ENCODE measurements at regions not wholly inside any gene's neighbourhood (a gene's known extent, or its start where the extent isn't known, plus 50 kb on each side); places are given as distances from the start of the nearest gene placed in this dataset.

- no peak overlapping the region for H3K27ac Mint-ChIP-seq
- H3K36me3 Mint-ChIP-seq (ENCODE audit: low read depth): no peaks in the 10 kb centered on the region
- peaks cover 3% of the 10 kb centered on the region for H3K9me3 Mint-ChIP-seq
- no peaks in the 10 kb centered on the region for H3K4me1 Mint-ChIP-seq (ENCODE audit: low read depth)
- no peak overlapping the region for H3K4me3 Mint-ChIP-seq (ENCODE audit: low read depth)
- DNase-seq (ENCODE audit: low spot score): no peak
- intact Hi-C loops (cut with micrococcal nuclease): no loop called here
- H3K27me3 Mint-ChIP-seq (ENCODE audit: low read depth): no peaks in the 10 kb centered on the region
Measured at GRCh38 chr5:125384071-125384470, 637.6 kb upstream of the ZNF608 start.

GRCh38 chr5:125390326-125390725 is 643.9 kb upstream of the ZNF608 start:
- DNase-seq (ENCODE audit: low spot score): no peak
- Mint-ChIP-seq H3K27me3 (ENCODE audit: low read depth) (no peaks in the 10 kb centered on the region), H3K36me3 (ENCODE audit: low read depth) (no peaks in the 10 kb centered on the region), H3K4me1 (ENCODE audit: low read depth) (no peaks in the 10 kb centered on the region), H3K4me3 (ENCODE audit: low read depth) (no peak overlapping the region), H3K27ac (no peak overlapping the region), H3K9me3 (peaks cover 10% of the 10 kb centered on the region)
- intact Hi-C loops (cut with micrococcal nuclease): no loop called here

- peaks cover 10% of the 10 kb centered on the region for H3K9me3 Mint-ChIP-seq
- no peaks in the 10 kb centered on the region for H3K27me3 Mint-ChIP-seq (ENCODE audit: low read depth)
- H3K27ac Mint-ChIP-seq: no peak overlapping the region
- no peak for DNase-seq (ENCODE audit: low spot score)
- intact Hi-C loops (cut with micrococcal nuclease): no loop called here
- H3K4me1 Mint-ChIP-seq (ENCODE audit: low read depth): no peaks in the 10 kb centered on the region
- H3K4me3 Mint-ChIP-seq (ENCODE audit: low read depth): no peak overlapping the region
- no peaks in the 10 kb centered on the region for H3K36me3 Mint-ChIP-seq (ENCODE audit: low read depth)
Measured at GRCh38 chr5:125393221-125393815, 646.9 kb upstream of the ZNF608 start.

GRCh38 chr5:125394661-125395280 is 648.3 kb upstream of the ZNF608 start:
- H3K27me3 Mint-ChIP-seq (ENCODE audit: low read depth): no peaks in the 10 kb centered on the region

GRCh38 chr5:125396462-125396861 is 650.0 kb upstream of the ZNF608 start:
- Mint-ChIP-seq H3K36me3 (ENCODE audit: low read depth) (no peaks in the 10 kb centered on the region), H3K27me3 (ENCODE audit: low read depth) (no peaks in the 10 kb centered on the region), H3K9me3 (peaks cover 10% of the 10 kb centered on the region), H3K27ac (no peak overlapping the region), H3K4me3 (ENCODE audit: low read depth) (no peak overlapping the region), H3K4me1 (ENCODE audit: low read depth) (no peaks in the 10 kb centered on the region)
- DNase-seq (ENCODE audit: low spot score): no peak
- intact Hi-C loops (cut with micrococcal nuclease): no loop called here

More at GRCh38 chr5:125394661-125395280, 648.3 kb upstream of the ZNF608 start:
- DNase-seq (ENCODE audit: low spot score): no peak
- H3K4me3 Mint-ChIP-seq (ENCODE audit: low read depth): no peak overlapping the region
- no peak overlapping the region for H3K27ac Mint-ChIP-seq
- H3K4me1 Mint-ChIP-seq (ENCODE audit: low read depth): no peaks in the 10 kb centered on the region
- H3K9me3 Mint-ChIP-seq: peaks cover 10% of the 10 kb centered on the region
- intact Hi-C loops (cut with micrococcal nuclease): no loop called here
- H3K36me3 Mint-ChIP-seq (ENCODE audit: low read depth): no peaks in the 10 kb centered on the region

GRCh38 chr5:125398466-125398865 is 652.0 kb upstream of the ZNF608 start:
- no peaks in the 10 kb centered on the region for H3K36me3 Mint-ChIP-seq (ENCODE audit: low read depth)
- H3K9me3 Mint-ChIP-seq: peaks cover 5% of the 10 kb centered on the region
- H3K4me1 Mint-ChIP-seq (ENCODE audit: low read depth): no peaks in the 10 kb centered on the region
- no peak overlapping the region for H3K4me3 Mint-ChIP-seq (ENCODE audit: low read depth)
- H3K27me3 Mint-ChIP-seq (ENCODE audit: low read depth): no peaks in the 10 kb centered on the region
- intact Hi-C loops (cut with micrococcal nuclease): no loop called here
- no peak for DNase-seq (ENCODE audit: low spot score)
- H3K27ac Mint-ChIP-seq: no peak overlapping the region

- H3K27ac Mint-ChIP-seq: no peak overlapping the region
- H3K9me3 Mint-ChIP-seq: no peaks in the 10 kb centered on the region
- H3K27me3 Mint-ChIP-seq (ENCODE audit: low read depth): no peaks in the 10 kb centered on the region
- no peaks in the 10 kb centered on the region for H3K4me1 Mint-ChIP-seq (ENCODE audit: low read depth)
- intact Hi-C loops (cut with micrococcal nuclease): no loop called here
- H3K36me3 Mint-ChIP-seq (ENCODE audit: low read depth): no peaks in the 10 kb centered on the region
- DNase-seq (ENCODE audit: low spot score): no peak
- H3K4me3 Mint-ChIP-seq (ENCODE audit: low read depth): no peak overlapping the region
Measured at GRCh38 chr5:125399885-125400284, 653.4 kb upstream of the ZNF608 start.

GRCh38 chr5:125401724-125402622 is 655.5 kb upstream of the ZNF608 start:
- Mint-ChIP-seq H3K4me3 (ENCODE audit: low read depth) (no peak overlapping the region), H3K9me3 (peaks cover 5% of the 10 kb centered on the region), H3K36me3 (ENCODE audit: low read depth) (no peaks in the 10 kb centered on the region), H3K27ac (no peak overlapping the region), H3K4me1 (ENCODE audit: low read depth) (no peaks in the 10 kb centered on the region), H3K27me3 (ENCODE audit: low read depth) (no peaks in the 10 kb centered on the region)
- intact Hi-C loops (cut with micrococcal nuclease): no loop called here
- no peak for DNase-seq (ENCODE audit: low spot score)

- intact Hi-C loops (cut with micrococcal nuclease): no loop called here
- H3K27ac Mint-ChIP-seq: no peak overlapping the region
- H3K27me3 Mint-ChIP-seq (ENCODE audit: low read depth): no peaks in the 10 kb centered on the region
- H3K36me3 Mint-ChIP-seq (ENCODE audit: low read depth): no peaks in the 10 kb centered on the region
- no peaks in the 10 kb centered on the region for H3K4me1 Mint-ChIP-seq (ENCODE audit: low read depth)
- no peak for DNase-seq (ENCODE audit: low spot score)
- H3K9me3 Mint-ChIP-seq: peaks cover 10% of the 10 kb centered on the region
- no peak overlapping the region for H3K4me3 Mint-ChIP-seq (ENCODE audit: low read depth)
Measured at GRCh38 chr5:125402787-125403186, 656.3 kb upstream of the ZNF608 start.

GRCh38 chr5:125404056-125404455 is 657.6 kb upstream of the ZNF608 start:
- Mint-ChIP-seq H3K4me3 (ENCODE audit: low read depth) (no peak overlapping the region), H3K27ac (no peak overlapping the region), H3K27me3 (ENCODE audit: low read depth) (no peaks in the 10 kb centered on the region), H3K9me3 (peaks cover 10% of the 10 kb centered on the region), H3K36me3 (ENCODE audit: low read depth) (no peaks in the 10 kb centered on the region), H3K4me1 (ENCODE audit: low read depth) (no peaks in the 10 kb centered on the region)
- intact Hi-C loops (cut with micrococcal nuclease): no loop called here
- no peak for DNase-seq (ENCODE audit: low spot score)

- no peak overlapping the region for H3K4me3 Mint-ChIP-seq (ENCODE audit: low read depth)
- DNase-seq (ENCODE audit: low spot score): no peak
- no peaks in the 10 kb centered on the region for H3K36me3 Mint-ChIP-seq (ENCODE audit: low read depth)
- peaks cover 10% of the 10 kb centered on the region for H3K9me3 Mint-ChIP-seq
- H3K27me3 Mint-ChIP-seq (ENCODE audit: low read depth): no peaks in the 10 kb centered on the region
- no peaks in the 10 kb centered on the region for H3K4me1 Mint-ChIP-seq (ENCODE audit: low read depth)
- no peak overlapping the region for H3K27ac Mint-ChIP-seq
- intact Hi-C loops (cut with micrococcal nuclease): no loop called here
Measured at GRCh38 chr5:125408448-125409233, 662.2 kb upstream of the ZNF608 start.

- Mint-ChIP-seq H3K36me3 (ENCODE audit: low read depth) (no peaks in the 10 kb centered on the region), H3K4me1 (ENCODE audit: low read depth) (no peaks in the 10 kb centered on the region), H3K4me3 (ENCODE audit: low read depth) (no peak overlapping the region), H3K9me3 (peaks cover 10% of the 10 kb centered on the region), H3K27me3 (ENCODE audit: low read depth) (no peaks in the 10 kb centered on the region), H3K27ac (no peak overlapping the region)
- intact Hi-C loops (cut with micrococcal nuclease): no loop called here
- DNase-seq (ENCODE audit: low spot score): no peak
Measured at GRCh38 chr5:125409234-125409860, 662.9 kb upstream of the ZNF608 start.

Measured in activated T-helper 2 cell treated with anti-CD3 and anti-CD28 coated beads, Interferon-gamma antibody, Interleukin-2, Interleukin-4, amounts not matched to agents 10 μg/mL and 5 μg/mL and 100 μg/mL, durations not matched to agents 14 hours and 24 hours and 36 hours (primary cell).